Fibroblast of skin of right biceps (primary cell): ENCODE measurements at regions not wholly inside any gene's neighbourhood (a gene's known extent, or its start where the extent isn't known, plus 50 kb on each side); places are given as distances from the start of the nearest gene placed in this dataset.

Experiments used
- DNase-seq: peaks from one replicate; pipeline ENCODE4 v3.0.0-alpha.2; 2013

GRCh38 chr2:238985041-238985729, 137.3 kb downstream of the TWIST2 start:
- DNase-seq, result no peak

GRCh38 chr2:238985931-238986446, 138.1 kb downstream of the TWIST2 start:
- no peak for DNase-seq

GRCh38 chr2:238986491-238987351, 138.8 kb downstream of the TWIST2 start:
- no peak for DNase-seq

GRCh38 chr2:238987352-238987981, 139.6 kb downstream of the TWIST2 start:
- DNase-seq, result no peak

GRCh38 chr2:238988105-238988504, 140.2 kb downstream of the TWIST2 start:
- DNase-seq, result no peak

GRCh38 chr2:238988752-238989151, 140.9 kb downstream of the TWIST2 start:
- no peak for DNase-seq

GRCh38 chr2:238989484-238989883, 141.6 kb downstream of the TWIST2 start:
- no peak for DNase-seq

- DNase-seq, result no peak
Measured at GRCh38 chr2:238994432-238994831, 146.5 kb downstream of the TWIST2 start.

GRCh38 chr2:238994876-238995275, 147.0 kb downstream of the TWIST2 start:
- DNase-seq, result no peak

- peak; percentile 20 for DNase-seq
Measured at GRCh38 chr2:238995634-238996033, 147.7 kb downstream of the TWIST2 start.

GRCh38 chr2:238996331-238997136, 148.6 kb downstream of the TWIST2 start:
- DNase-seq, result no peak

GRCh38 chr2:238997137-238997390, 149.2 kb downstream of the TWIST2 start:
- DNase-seq, result no peak

GRCh38 chr2:238997684-238998083, 149.8 kb downstream of the TWIST2 start:
- DNase-seq, result no peak
